ENCODE measurements at regions not wholly inside any gene's neighbourhood (a gene's known extent, or its start where the extent isn't known, plus 50 kb on each side); places are given as distances from the start of the nearest gene placed in this dataset.
"Not testable (repeated sequence)": the region's sequence is repeated elsewhere in the genome, so short reads cannot be mapped to it uniquely, and the experiment has no call there.

DNA sequence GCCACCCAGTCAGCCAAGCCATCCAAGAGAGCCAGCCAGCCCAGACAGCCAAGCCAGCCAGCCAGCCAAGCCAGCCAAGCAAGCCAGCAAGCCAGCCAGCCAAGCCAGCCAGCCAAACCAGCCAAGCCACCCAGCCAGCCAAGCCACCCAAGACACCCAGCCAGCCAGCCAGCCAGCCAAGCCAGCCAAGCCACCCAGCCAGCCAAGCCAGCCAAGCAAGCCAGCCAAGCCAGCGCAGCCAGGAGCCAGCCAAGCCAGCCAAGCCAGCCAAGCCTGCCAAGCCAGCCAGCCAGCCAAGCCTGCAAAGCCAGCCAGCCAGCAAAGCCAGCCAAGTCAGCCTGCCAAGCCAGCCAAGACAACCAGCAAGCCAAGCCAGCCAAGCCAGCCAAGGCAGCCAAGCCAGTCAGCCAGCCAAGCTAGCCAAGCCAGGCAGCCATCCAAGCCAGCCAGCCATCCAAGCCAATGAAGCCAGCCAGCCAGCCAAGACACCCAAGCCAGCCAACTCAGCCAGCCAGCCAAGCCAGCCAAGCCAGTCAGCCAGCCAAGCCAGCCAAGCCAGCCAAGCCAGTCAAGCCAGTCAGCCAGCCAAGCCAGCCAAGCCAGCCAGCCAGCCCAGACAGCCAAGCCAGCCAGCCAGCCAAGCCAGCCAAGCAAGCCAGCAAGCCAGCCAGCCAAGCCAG is 332.2 kb upstream of the PLGLB2 start:
- TF ChIP-seq CTCF, POLR2A (IDR thresholded peaks at IDR 0.05): not testable (repeated sequence)

All from lower leg skin (tissue), 3 donors.